CD14-positive monocyte (primary cell): ENCODE measurements at regions not wholly inside any gene's neighbourhood (a gene's known extent, or its start where the extent isn't known, plus 50 kb on each side); places are given as distances from the start of the nearest gene placed in this dataset.

Experiments used
- DNase-seq, 3 donors: peaks; one replicate each; pipeline ENCODE4 v3.0.0-alpha.2; 2011 to 2022
- H2AFZ ChIP-seq: 2 replicates; pipeline ENCODE4 v1.6.0; 2012; ENCODE audit warnings: mild to moderate bottlenecking, low read depth, low read length, inconsistent platforms; ENCODE audit not compliant: insufficient read depth, poor library complexity, severe bottlenecking
- H3K27ac ChIP-seq, 2 donors: 1 replicate in 1 of 2; 2 replicates in 1 of 2; pipeline ENCODE4 v1.5.1; 2012 to 2013; ENCODE audit warnings: low read length in 2 of 2, control low read depth in 1 of 2, inconsistent platforms in 1 of 2, low read depth in 1 of 2, mild to moderate bottlenecking in 1 of 2
- H3K27me3 ChIP-seq, 2 donors: one replicate each; pipeline versions ENCODE4 v1.6.0 to v1.6.1; 2011 to 2013; ENCODE audit warnings: low read length in 2 of 2; ENCODE audit not compliant: control insufficient read depth in 2 of 2, insufficient read depth in 2 of 2
- H3K36me3 ChIP-seq, 2 donors: replicated peaks in 1 of 2; 1 replicate in 1 of 2; 2 replicates in 1 of 2; pipeline versions ENCODE4 v1.5.1 to v1.6.1; 2012 to 2013; ENCODE audit warnings: low read length in 2 of 2, control low read depth in 1 of 2, inconsistent platforms in 1 of 2, mild to moderate bottlenecking in 1 of 2; ENCODE audit not compliant: insufficient read depth in 2 of 2, control insufficient read depth in 1 of 2
- H3K4me1 ChIP-seq, 2 donors: 1 replicate in 1 of 2; 2 replicates in 1 of 2; pipeline versions ENCODE4 v1.5.1 to v1.6.1; 2012 to 2013; ENCODE audit warnings: low read length in 2 of 2, control low read depth in 1 of 2, inconsistent platforms in 1 of 2, mild to moderate bottlenecking in 1 of 2, moderate library complexity in 1 of 2; ENCODE audit not compliant: insufficient read depth in 2 of 2, control insufficient read depth in 1 of 2
- H3K4me2 ChIP-seq: replicated peaks from 2 replicates; pipeline ENCODE3; 2012; ENCODE audit warnings: low read length, moderate library complexity, mild to moderate bottlenecking; ENCODE audit not compliant: poor library complexity, severe bottlenecking; ENCODE audit errors: extremely low read depth
- H3K4me3 ChIP-seq, 3 experiments: fragments of 200-600 bp in 1 of 3; sonication (generic) in 1 of 3; replicated peaks in 1 of 3; 1 replicate in 2 of 3; 2 replicates in 1 of 3; pipeline ENCODE4 v1.5.1; 2011 to 2013; ENCODE audit warnings: low read length in 3 of 3, mild to moderate bottlenecking in 3 of 3, control low read depth in 2 of 3, low read depth in 2 of 3, inconsistent platforms in 1 of 3, moderate library complexity in 1 of 3
- H3K79me2 ChIP-seq: 2 replicates; pipeline ENCODE4 v1.6.0; 2012; ENCODE audit warnings: mild to moderate bottlenecking, control low read depth, inconsistent platforms, low read length, moderate library complexity; ENCODE audit not compliant: insufficient read depth
- H3K9ac ChIP-seq: 2 replicates; pipeline ENCODE4 v1.6.0; 2017; ENCODE audit warnings: low read length, mild to moderate bottlenecking; ENCODE audit not compliant: insufficient read depth, poor library complexity, severe bottlenecking
- H3K9me3 ChIP-seq, 2 donors: replicated peaks in 1 of 2; 1 replicate in 1 of 2; 2 replicates in 1 of 2; pipeline versions ENCODE4 v1.5.1 to v1.6.1; 2012 to 2013; ENCODE audit warnings: low read length in 2 of 2, control low read depth in 1 of 2; ENCODE audit not compliant: control insufficient read depth in 1 of 2, insufficient read depth in 1 of 2
- H4K20me1 ChIP-seq: 2 replicates; pipeline ENCODE4 v1.6.0; 2012; ENCODE audit warnings: mild to moderate bottlenecking, low read length, control low read depth, moderate library complexity; ENCODE audit not compliant: insufficient read depth
- H3K27ac Mint-ChIP-seq, 7 donors: one replicate each; pipeline ENCODE4 v1.8.0; 2020; ENCODE audit warnings: mild to moderate bottlenecking in 7 of 7, mixed read lengths in 7 of 7, moderate library complexity in 6 of 7, inconsistent platforms in 2 of 7
- H3K27me3 Mint-ChIP-seq, 3 donors: one replicate each; pipeline ENCODE4 v1.8.0; 2021 to 2022; ENCODE audit warnings: low read depth in 3 of 3, mild to moderate bottlenecking in 3 of 3, mixed read lengths in 3 of 3, moderate library complexity in 3 of 3, inconsistent platforms in 1 of 3
- H3K36me3 Mint-ChIP-seq, 2 donors: one replicate each; pipeline ENCODE4 v1.8.0; 2020; ENCODE audit warnings: mixed read lengths in 2 of 2, inconsistent platforms in 1 of 2, mild to moderate bottlenecking in 1 of 2
- H3K4me1 Mint-ChIP-seq: one replicate; pipeline ENCODE4 v1.8.0; 2020; ENCODE audit warnings: mild to moderate bottlenecking, mixed read lengths
- H3K4me3 Mint-ChIP-seq, 2 donors: one replicate each; pipeline ENCODE4 v1.8.0; 2020; ENCODE audit warnings: mild to moderate bottlenecking in 2 of 2, mixed read lengths in 2 of 2, moderate library complexity in 1 of 2
- H3K9me3 Mint-ChIP-seq, 7 donors: one replicate each; pipeline ENCODE4 v1.8.0; 2020 to 2022; ENCODE audit warnings: mixed read lengths in 7 of 7, mild to moderate bottlenecking in 6 of 7, moderate library complexity in 6 of 7, inconsistent platforms in 2 of 7
- CTCF ChIP-seq: fragments of 200-600 bp; IDR thresholded peaks from one replicate; pipeline ENCODE4 v1.8.0; 2022; ENCODE audit warnings: antibody characterized with exemption, mild to moderate bottlenecking
- WGBS: methylation state at CpG from one replicate; pipeline ENCODE4 v1.1.5; 2013; ENCODE audit warnings: missing lambda C conversion rate; ENCODE audit not compliant: insufficient coverage; 5-methylcytosine and 5-hydroxymethylcytosine counted together
- intact Hi-C, 2 donors: fragments of 100-400 bp; cut with micrococcal nuclease; formaldehyde crosslinking; loops; one replicate each; pipeline versions ENCODE4 v1.15.0 to v1.15.1; 2023

GRCh38 chr12:59173695-59174094, 253.4 kb upstream of the LRIG3 start:
- Histone ChIP-seq H3K79me2 (no peaks in the 10 kb centered on the region), H3K4me2 (no peak overlapping the region), H3K4me3 (no peak overlapping the region), H3K27ac (no peak overlapping the region), H3K9ac (no peak overlapping the region), H2AFZ (no peak overlapping the region), H3K27me3 (no peaks in the 10 kb centered on the region), H3K4me1 (no peaks in the 10 kb centered on the region), H3K36me3 (no peaks in the 10 kb centered on the region), H3K9me3 (peaks cover 11 to 12% of the 10 kb centered on the region in 2 donors), H4K20me1 (no peaks in the 10 kb centered on the region)
- 100% methylated on average over 2 of the region's 4 CpGs for WGBS
- Mint-ChIP-seq H3K9me3 (peaks cover 2 to 11% (median 4%) of the 10 kb centered on the region in 7 donors), H3K4me1 (no peaks in the 10 kb centered on the region), H3K27ac (no peak overlapping the region), H3K4me3 (no peak overlapping the region), H3K36me3 (no peaks in the 10 kb centered on the region), H3K27me3 (no peaks in the 10 kb centered on the region)
- DNase-seq: no peak
- no peak for TF ChIP-seq CTCF
- intact Hi-C loops: no loop called here

- Mint-ChIP-seq H3K9me3 (no peaks in the 10 kb centered on the region), H3K4me1 (no peaks in the 10 kb centered on the region), H3K4me3 (no peak overlapping the region), H3K27ac (no peak overlapping the region), H3K27me3 (peaks cover 0 to 3% (median 2%) of the 10 kb centered on the region in 3 donors), H3K36me3 (no peaks in the 10 kb centered on the region)
- Histone ChIP-seq H2AFZ (no peak overlapping the region), H3K4me3 (no peak overlapping the region), H3K27me3 (no peaks in the 10 kb centered on the region), H3K27ac (no peak overlapping the region), H3K4me2 (no peak overlapping the region), H3K36me3 (no peaks in the 10 kb centered on the region), H3K4me1 (no peaks in the 10 kb centered on the region), H3K9ac (no peak overlapping the region), H4K20me1 (no peaks in the 10 kb centered on the region), H3K79me2 (no peaks in the 10 kb centered on the region), H3K9me3 (no peaks in the 10 kb centered on the region)
- WGBS: no CpG with 5 or more reads among the region's 2 CpGs
- intact Hi-C loops: no loop called here
- TF ChIP-seq CTCF: no peak
- no peak for DNase-seq
These were observed 248.3 kb upstream of the LRIG3 start for GRCh38 chr12:59168647-59169046.
